PC-9 (cell line): ENCODE measurements at regions not wholly inside any gene's neighbourhood (a gene's known extent, or its start where the extent isn't known, plus 50 kb on each side); places are given as distances from the start of the nearest gene placed in this dataset.

ENCODE experiments used
- CTCF ChIP-seq: fragments of 200-600 bp; sonication (generic); conservative IDR thresholded peaks from 2 replicates; pipeline ENCODE4 v1.6.1; 2017; ENCODE audit warnings: mixed run types, antibody characterized with exemption, mild to moderate bottlenecking, moderate library complexity
- EZH2 ChIP-seq: fragments of 200-600 bp; sonication (generic); IDR thresholded peaks from 2 replicates; pipeline ENCODE4 v1.8.0; 2017; ENCODE audit warnings: antibody characterized with exemption, low read depth

DNA sequence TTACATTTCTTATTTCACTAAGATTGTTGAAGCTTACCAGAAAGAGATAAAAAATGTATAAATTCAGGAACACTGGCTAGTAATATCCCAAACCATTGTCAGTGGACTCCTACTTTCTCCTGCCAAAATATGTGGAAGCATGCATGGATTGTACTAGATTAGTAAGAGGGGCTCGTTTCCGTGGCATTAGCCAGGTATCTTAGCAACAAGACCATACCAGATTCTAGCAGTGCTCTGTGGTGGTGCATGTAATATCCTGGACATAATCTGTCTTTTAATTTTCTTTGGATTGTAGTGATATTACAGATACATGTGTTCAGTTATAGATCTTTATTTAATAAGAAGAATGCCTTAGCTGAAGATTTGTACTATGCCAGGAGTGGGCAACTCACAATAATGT lies 371.9 kb upstream of the PITX2 start:
- TF ChIP-seq EZH2 (no peak), CTCF (no peak)
